Ishikawa (cell line): ENCODE measurements at regions not wholly inside any gene's neighbourhood (a gene's known extent, or its start where the extent isn't known, plus 50 kb on each side); places are given as distances from the start of the nearest gene placed in this dataset.

Experiments used
- CEBPB ChIP-seq: IDR thresholded peaks from 2 replicates; pipeline ENCODE4 v1.6.1; 2012
- CREB1 ChIP-seq: IDR thresholded peaks from 2 replicates; pipeline ENCODE4 v1.6.1; 2012; ENCODE audit warnings: low read depth
- EGR1 ChIP-seq: IDR thresholded peaks from 2 replicates; pipeline ENCODE4 v1.6.1; 2012
- EP300 ChIP-seq: IDR thresholded peaks from 2 replicates; pipeline ENCODE4 v1.6.1; 2012; ENCODE audit warnings: borderline replicate concordance
- FOXM1 ChIP-seq: IDR thresholded peaks from 2 replicates; pipeline ENCODE4 v1.6.1; 2012; ENCODE audit warnings: low read depth, borderline replicate concordance
- NFIC ChIP-seq: IDR thresholded peaks from 2 replicates; pipeline ENCODE4 v1.6.1; 2012
- RAD21 ChIP-seq: IDR thresholded peaks from 2 replicates; pipeline ENCODE4 v1.6.1; 2012; ENCODE audit warnings: low read depth
- TAF1 ChIP-seq: IDR thresholded peaks from 2 replicates; pipeline ENCODE4 v1.6.1; 2012; ENCODE audit warnings: low read depth, mild to moderate bottlenecking
- TCF12 ChIP-seq: IDR thresholded peaks from 2 replicates; pipeline ENCODE4 v1.6.1; 2012; ENCODE audit warnings: low read depth
- TEAD4 ChIP-seq: IDR thresholded peaks from 2 replicates; pipeline ENCODE4 v1.6.1; 2012
- YY1 ChIP-seq: IDR thresholded peaks from 2 replicates; pipeline ENCODE4 v1.6.1; 2012; ENCODE audit warnings: low read depth
- ZBTB7A ChIP-seq: IDR thresholded peaks from 2 replicates; pipeline ENCODE4 v1.6.1; 2012; ENCODE audit warnings: low read depth
- TF ChIP-seq, protein P1 (sequence below): IDR thresholded peaks from 2 replicates; pipeline ENCODE4 v1.6.1; 2012; ENCODE audit warnings: low read depth, mild to moderate bottlenecking
- TF ChIP-seq, protein P2 (sequence below): IDR thresholded peaks from 2 replicates; pipeline ENCODE4 v1.6.1; 2012

DNA sequence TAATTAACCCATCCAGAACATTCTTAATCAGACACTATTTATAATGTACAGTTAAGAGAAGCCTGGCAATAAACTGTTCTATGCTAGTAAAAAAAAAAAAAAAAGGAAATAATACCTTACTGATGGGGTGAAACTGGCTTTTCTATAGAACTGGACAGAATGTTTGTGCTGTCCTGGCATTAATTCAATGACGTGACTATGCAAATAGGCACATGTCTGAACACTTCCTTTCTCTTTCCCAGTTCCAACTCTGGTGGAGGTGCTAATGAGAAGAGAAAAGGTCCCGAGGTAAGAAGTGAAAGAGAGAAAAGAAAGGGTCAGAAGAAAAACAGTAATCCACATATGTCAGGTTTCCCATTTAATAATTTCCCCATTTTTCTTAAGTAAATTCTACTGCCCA, 508.4 kb downstream of the ZEB2 start:
- TF ChIP-seq, protein P1, sequence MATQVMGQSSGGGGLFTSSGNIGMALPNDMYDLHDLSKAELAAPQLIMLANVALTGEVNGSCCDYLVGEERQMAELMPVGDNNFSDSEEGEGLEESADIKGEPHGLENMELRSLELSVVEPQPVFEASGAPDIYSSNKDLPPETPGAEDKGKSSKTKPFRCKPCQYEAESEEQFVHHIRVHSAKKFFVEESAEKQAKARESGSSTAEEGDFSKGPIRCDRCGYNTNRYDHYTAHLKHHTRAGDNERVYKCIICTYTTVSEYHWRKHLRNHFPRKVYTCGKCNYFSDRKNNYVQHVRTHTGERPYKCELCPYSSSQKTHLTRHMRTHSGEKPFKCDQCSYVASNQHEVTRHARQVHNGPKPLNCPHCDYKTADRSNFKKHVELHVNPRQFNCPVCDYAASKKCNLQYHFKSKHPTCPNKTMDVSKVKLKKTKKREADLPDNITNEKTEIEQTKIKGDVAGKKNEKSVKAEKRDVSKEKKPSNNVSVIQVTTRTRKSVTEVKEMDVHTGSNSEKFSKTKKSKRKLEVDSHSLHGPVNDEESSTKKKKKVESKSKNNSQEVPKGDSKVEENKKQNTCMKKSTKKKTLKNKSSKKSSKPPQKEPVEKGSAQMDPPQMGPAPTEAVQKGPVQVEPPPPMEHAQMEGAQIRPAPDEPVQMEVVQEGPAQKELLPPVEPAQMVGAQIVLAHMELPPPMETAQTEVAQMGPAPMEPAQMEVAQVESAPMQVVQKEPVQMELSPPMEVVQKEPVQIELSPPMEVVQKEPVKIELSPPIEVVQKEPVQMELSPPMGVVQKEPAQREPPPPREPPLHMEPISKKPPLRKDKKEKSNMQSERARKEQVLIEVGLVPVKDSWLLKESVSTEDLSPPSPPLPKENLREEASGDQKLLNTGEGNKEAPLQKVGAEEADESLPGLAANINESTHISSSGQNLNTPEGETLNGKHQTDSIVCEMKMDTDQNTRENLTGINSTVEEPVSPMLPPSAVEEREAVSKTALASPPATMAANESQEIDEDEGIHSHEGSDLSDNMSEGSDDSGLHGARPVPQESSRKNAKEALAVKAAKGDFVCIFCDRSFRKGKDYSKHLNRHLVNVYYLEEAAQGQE: no peak
- no peak for TF ChIP-seq RAD21
- TF ChIP-seq TEAD4: no peak
- TF ChIP-seq, protein P2, sequence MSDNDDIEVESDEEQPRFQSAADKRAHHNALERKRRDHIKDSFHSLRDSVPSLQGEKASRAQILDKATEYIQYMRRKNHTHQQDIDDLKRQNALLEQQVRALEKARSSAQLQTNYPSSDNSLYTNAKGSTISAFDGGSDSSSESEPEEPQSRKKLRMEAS: no peak
- no peak for TF ChIP-seq EGR1
- no peak for TF ChIP-seq CEBPB
- TF ChIP-seq TAF1: no peak
- no peak for TF ChIP-seq NFIC
- TF ChIP-seq TCF12: no peak
- TF ChIP-seq FOXM1: no peak
- no peak for TF ChIP-seq EP300
- TF ChIP-seq ZBTB7A: no peak
- TF ChIP-seq YY1: no peak
- no peak for TF ChIP-seq CREB1
